SKM-1 treated with dmso at 0.1 percent for 144 hours (cell line): ENCODE measurements at regions not wholly inside any gene's neighbourhood (a gene's known extent, or its start where the extent isn't known, plus 50 kb on each side); places are given as distances from the start of the nearest gene placed in this dataset.

ENCODE experiments used
- DNase-seq: peaks from one replicate; lab custom pipeline; 2025; ENCODE audit not compliant: unreplicated experiment; lab: John Stamatoyannopoulos, UW

GRCh38 chr3:59547874-59548273 lies 498.0 kb upstream of the CFAP20DC start:
- DNase-seq = no peak

GRCh38 chr3:59546522-59546921 lies 496.7 kb upstream of the CFAP20DC start:
- DNase-seq = no peak

- no peak for DNase-seq
Measured at GRCh38 chr3:59545374-59545773, 495.5 kb upstream of the CFAP20DC start.

- no peak for DNase-seq
Measured at GRCh38 chr3:59542276-59542675, 492.5 kb upstream of the CFAP20DC start.

- DNase-seq = no peak
Measured at GRCh38 chr3:59540696-59541095, 490.9 kb upstream of the CFAP20DC start.

- no peak for DNase-seq
Measured at GRCh38 chr3:59540241-59540640, 490.4 kb upstream of the CFAP20DC start.

- DNase-seq = no peak
Measured at GRCh38 chr3:59538753-59539432, 489.1 kb upstream of the CFAP20DC start.

GRCh38 chr3:59535791-59536221 lies 486.0 kb upstream of the CFAP20DC start:
- no peak for DNase-seq

GRCh38 chr3:59531994-59532393 lies 482.2 kb upstream of the CFAP20DC start:
- no peak for DNase-seq

- no peak for DNase-seq
Measured at GRCh38 chr3:59531066-59531745, 481.4 kb upstream of the CFAP20DC start.

GRCh38 chr3:59528251-59528650 lies 478.4 kb upstream of the CFAP20DC start:
- DNase-seq = no peak

- no peak for DNase-seq
Measured at GRCh38 chr3:59527493-59527892, 477.7 kb upstream of the CFAP20DC start.

- no peak for DNase-seq
Measured at GRCh38 chr3:59526999-59527398, 477.2 kb upstream of the CFAP20DC start.

- DNase-seq = no peak
Measured at GRCh38 chr3:59522550-59522949, 472.7 kb upstream of the CFAP20DC start.

- no peak for DNase-seq
Measured at GRCh38 chr3:59519094-59519493, 469.3 kb upstream of the CFAP20DC start.

GRCh38 chr3:59518283-59519055 lies 468.6 kb upstream of the CFAP20DC start:
- no peak for DNase-seq

- no peak for DNase-seq
Measured at GRCh38 chr3:59517388-59517787, 467.6 kb upstream of the CFAP20DC start.

GRCh38 chr3:59515966-59516365 lies 466.1 kb upstream of the CFAP20DC start:
- DNase-seq = no peak

- no peak for DNase-seq
Measured at GRCh38 chr3:59514865-59515482, 465.1 kb upstream of the CFAP20DC start.

- DNase-seq = no peak
Measured at GRCh38 chr3:59513570-59513969, 463.7 kb upstream of the CFAP20DC start.

- DNase-seq = no peak
Measured at GRCh38 chr3:59512066-59512465, 462.2 kb upstream of the CFAP20DC start.

GRCh38 chr3:59510576-59510975 lies 460.8 kb upstream of the CFAP20DC start:
- no peak for DNase-seq
